DND-41 (cell line): ENCODE measurements at regions not wholly inside any gene's neighbourhood (a gene's known extent, or its start where the extent isn't known, plus 50 kb on each side); places are given as distances from the start of the nearest gene placed in this dataset.

Source experiments
- EZH2 ChIP-seq: IDR thresholded peaks from 3 replicates; pipeline ENCODE4 v1.6.1; 2012; ENCODE audit warnings: borderline replicate concordance, low read depth, mild to moderate bottlenecking, moderate library complexity, low read length, inconsistent platforms; ENCODE audit not compliant: severe bottlenecking
- TF ChIP-seq, protein P1 (sequence below): IDR thresholded peaks from 2 replicates; pipeline ENCODE4 v1.5.1; 2012; ENCODE audit warnings: borderline replicate concordance, low read length, moderate library complexity, mild to moderate bottlenecking; ENCODE audit not compliant: poor library complexity, severe bottlenecking; ENCODE audit errors: extremely low read depth

DNA sequence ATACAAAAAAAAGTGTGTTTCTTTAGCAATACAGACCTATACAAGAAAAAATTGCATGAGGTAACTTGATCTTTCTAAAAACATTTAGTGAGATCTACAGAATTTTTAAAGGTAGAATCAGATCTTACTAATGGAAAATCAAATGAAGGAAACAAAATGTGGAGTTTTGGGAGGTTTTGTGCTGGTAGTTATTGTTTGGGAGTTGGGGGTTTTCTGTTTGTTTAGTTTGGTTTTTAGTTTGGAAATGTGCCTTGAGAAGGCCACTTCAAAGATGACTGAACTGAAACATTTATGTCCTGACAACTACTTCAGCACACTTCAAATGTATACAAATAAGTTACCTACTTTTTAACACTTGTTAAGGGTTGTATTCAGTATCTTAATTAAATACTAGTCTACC, 280.1 kb downstream of the NR2F1-AS1 start:
- TF ChIP-seq, protein P1, sequence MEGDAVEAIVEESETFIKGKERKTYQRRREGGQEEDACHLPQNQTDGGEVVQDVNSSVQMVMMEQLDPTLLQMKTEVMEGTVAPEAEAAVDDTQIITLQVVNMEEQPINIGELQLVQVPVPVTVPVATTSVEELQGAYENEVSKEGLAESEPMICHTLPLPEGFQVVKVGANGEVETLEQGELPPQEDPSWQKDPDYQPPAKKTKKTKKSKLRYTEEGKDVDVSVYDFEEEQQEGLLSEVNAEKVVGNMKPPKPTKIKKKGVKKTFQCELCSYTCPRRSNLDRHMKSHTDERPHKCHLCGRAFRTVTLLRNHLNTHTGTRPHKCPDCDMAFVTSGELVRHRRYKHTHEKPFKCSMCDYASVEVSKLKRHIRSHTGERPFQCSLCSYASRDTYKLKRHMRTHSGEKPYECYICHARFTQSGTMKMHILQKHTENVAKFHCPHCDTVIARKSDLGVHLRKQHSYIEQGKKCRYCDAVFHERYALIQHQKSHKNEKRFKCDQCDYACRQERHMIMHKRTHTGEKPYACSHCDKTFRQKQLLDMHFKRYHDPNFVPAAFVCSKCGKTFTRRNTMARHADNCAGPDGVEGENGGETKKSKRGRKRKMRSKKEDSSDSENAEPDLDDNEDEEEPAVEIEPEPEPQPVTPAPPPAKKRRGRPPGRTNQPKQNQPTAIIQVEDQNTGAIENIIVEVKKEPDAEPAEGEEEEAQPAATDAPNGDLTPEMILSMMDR, result no peak
- TF ChIP-seq EZH2, result no peak
